ENCODE measurements at regions not wholly inside any gene's neighbourhood (a gene's known extent, or its start where the extent isn't known, plus 50 kb on each side); places are given as distances from the start of the nearest gene placed in this dataset.
"Not testable (repeated sequence)": the region's sequence is repeated elsewhere in the genome, so short reads cannot be mapped to it uniquely, and the experiment has no call there.

GRCh38 chr1:83064589-83065242 is 934.2 kb downstream of the TTLL7 start:
- ATAC-seq = no peak
- intact Hi-C loops (cut with DNase I) = no loop called here
- no peak for DNase-seq (ENCODE audit: missing footprints)

- DNase-seq (ENCODE audit: missing footprints) (no peak), ATAC-seq (no peak)
- intact Hi-C loops (cut with DNase I) = no loop called here
These were observed 938.1 kb downstream of the TTLL7 start for GRCh38 chr1:83060651-83061390.

GRCh38 chr1:83060221-83060620 is 938.7 kb downstream of the TTLL7 start:
- intact Hi-C loops (cut with DNase I) = no loop called here
- ATAC-seq (no peak), DNase-seq (ENCODE audit: missing footprints) (no peak)

- ATAC-seq (no peak), DNase-seq (ENCODE audit: missing footprints) (no peak)
- intact Hi-C loops (cut with DNase I) = no loop called here
These were observed 940.6 kb downstream of the TTLL7 start for GRCh38 chr1:83058327-83058726.

GRCh38 chr1:83055391-83056170 is 943.4 kb downstream of the TTLL7 start:
- ATAC-seq = no peak
- intact Hi-C loops (cut with DNase I) = no loop called here
- no peak for DNase-seq (ENCODE audit: missing footprints)

- ATAC-seq (no peak), DNase-seq (ENCODE audit: missing footprints) (no peak)
- intact Hi-C loops (cut with DNase I) = no loop called here
These were observed 945.5 kb downstream of the TTLL7 start for GRCh38 chr1:83053446-83053845.

GRCh38 chr1:83052865-83053264 is 946.1 kb downstream of the TTLL7 start:
- intact Hi-C loops (cut with DNase I) = no loop called here
- DNase-seq (ENCODE audit: missing footprints) = no peak

GRCh38 chr1:83051053-83051452 is 947.9 kb downstream of the TTLL7 start:
- ATAC-seq; intact Hi-C loops (cut with DNase I); DNase-seq (ENCODE audit: missing footprints): not testable (repeated sequence)

More at GRCh38 chr1:83052865-83053264, 946.1 kb downstream of the TTLL7 start:
- ATAC-seq = no peak

- ATAC-seq (no peak), DNase-seq (ENCODE audit: missing footprints) (no peak)
- intact Hi-C loops (cut with DNase I) = no loop called here
These were observed 955.7 kb downstream of the TTLL7 start for GRCh38 chr1:83043244-83043643.

GRCh38 chr1:83039091-83039490 is 959.8 kb downstream of the TTLL7 start:
- DNase-seq (ENCODE audit: missing footprints); intact Hi-C loops (cut with DNase I); ATAC-seq: not testable (repeated sequence)

- intact Hi-C loops (cut with DNase I) = no loop called here
- no peak for ATAC-seq
These were observed 964.1 kb downstream of the TTLL7 start for GRCh38 chr1:83034851-83035250.

GRCh38 chr1:83033682-83034081 is 965.2 kb downstream of the TTLL7 start:
- intact Hi-C loops (cut with DNase I) = no loop called here

More at GRCh38 chr1:83034851-83035250, 964.1 kb downstream of the TTLL7 start:
- DNase-seq (ENCODE audit: missing footprints) = no peak

GRCh38 chr1:83029916-83030315 is 969.0 kb downstream of the TTLL7 start:
- DNase-seq (ENCODE audit: missing footprints) (no peak), ATAC-seq (no peak)
- intact Hi-C loops (cut with DNase I) = no loop called here

More at GRCh38 chr1:83033682-83034081, 965.2 kb downstream of the TTLL7 start:
- no peak for DNase-seq (ENCODE audit: missing footprints)
- ATAC-seq = no peak

GRCh38 chr1:83029050-83029449 is 969.9 kb downstream of the TTLL7 start:
- intact Hi-C loops (cut with DNase I) = no loop called here
- ATAC-seq (no peak), DNase-seq (ENCODE audit: missing footprints) (no peak)

- DNase-seq (ENCODE audit: missing footprints) (no peak), ATAC-seq (no peak)
- intact Hi-C loops (cut with DNase I) = no loop called here
These were observed 970.5 kb downstream of the TTLL7 start for GRCh38 chr1:83028467-83028866.

- intact Hi-C loops (cut with DNase I) = no loop called here
- DNase-seq (ENCODE audit: missing footprints) (no peak), ATAC-seq (no peak)
These were observed 971.4 kb downstream of the TTLL7 start for GRCh38 chr1:83027511-83027910.

- DNase-seq (ENCODE audit: missing footprints) (no peak), ATAC-seq (no peak)
- intact Hi-C loops (cut with DNase I) = no loop called here
These were observed 972.2 kb downstream of the TTLL7 start for GRCh38 chr1:83026745-83027144.

GRCh38 chr1:83024251-83024767 is 974.6 kb downstream of the TTLL7 start:
- ATAC-seq = no peak
- intact Hi-C loops (cut with DNase I) = no loop called here
- no peak for DNase-seq (ENCODE audit: missing footprints)

GRCh38 chr1:83023212-83023611 is 975.7 kb downstream of the TTLL7 start:
- no peak for DNase-seq (ENCODE audit: missing footprints)
- intact Hi-C loops (cut with DNase I) = no loop called here
- ATAC-seq = no peak

All from Right ventricle myocardium inferior (tissue), 1 donor.